Uterus (tissue), 2 donors: ENCODE measurements at regions not wholly inside any gene's neighbourhood (a gene's known extent, or its start where the extent isn't known, plus 50 kb on each side); places are given as distances from the start of the nearest gene placed in this dataset.

Experiments
- CTCF ChIP-seq, 4 experiments: fragments of 200-600 bp in 2 of 4; fragments of 450-650 bp in 2 of 4; sonication (generic) in 2 of 4; IDR thresholded peaks; one replicate each; pipeline ENCODE4 v1.5.1; 2016 to 2019; ENCODE audit warnings: antibody characterized with exemption in 4 of 4, mild to moderate bottlenecking in 2 of 4, moderate library complexity in 1 of 4
- POLR2A ChIP-seq, 2 donors: fragments of 450-650 bp; IDR thresholded peaks; one replicate each; pipeline ENCODE4 v1.6.1; 2016; ENCODE audit warnings: antibody characterized with exemption in 2 of 2, mild to moderate bottlenecking in 1 of 2, moderate library complexity in 1 of 2

GRCh38 chr11:87451395-87451794, 413.7 kb downstream of the TMEM135 start:
- TF ChIP-seq CTCF (IDR thresholded peaks at IDR 0.05) (no peak), POLR2A (IDR thresholded peaks at IDR 0.05) (no peak)
